ENCODE measurements at regions not wholly inside any gene's neighbourhood (a gene's known extent, or its start where the extent isn't known, plus 50 kb on each side); places are given as distances from the start of the nearest gene placed in this dataset.

DNA sequence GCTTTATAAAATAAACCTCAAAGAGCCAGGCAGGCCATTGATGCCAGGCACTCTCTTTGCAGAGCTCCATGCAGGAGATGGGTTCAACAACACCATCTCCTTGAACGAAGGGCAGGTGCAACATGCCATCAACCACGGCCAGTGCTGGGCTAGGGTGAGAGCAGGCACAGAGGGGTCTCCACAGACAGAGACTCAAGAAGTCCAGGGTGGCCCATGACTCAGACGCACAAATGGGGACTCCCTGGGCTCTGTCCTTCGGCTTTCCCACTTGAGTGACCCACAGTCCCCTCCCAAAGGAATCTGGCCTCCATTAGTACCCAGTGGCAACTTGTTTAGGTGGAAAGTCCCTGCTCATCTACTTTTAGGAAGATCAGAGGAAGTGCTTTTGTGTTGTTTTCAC, 124.4 kb upstream of the PZP start:
- TF ChIP-seq CTCF (IDR thresholded peaks at IDR 0.05 in 4 of 5, conservative IDR thresholded peaks at IDR 0.05 in 1 of 5) (no peak), POLR2A (IDR thresholded peaks at IDR 0.05) (no peak)

Data from gastrocnemius medialis (tissue), 4 donors.